Neural progenitor cell (in vitro differentiated cells): ENCODE measurements at regions not wholly inside any gene's neighbourhood (a gene's known extent, or its start where the extent isn't known, plus 50 kb on each side); places are given as distances from the start of the nearest gene placed in this dataset.

Experiments
- DNase-seq: peaks from one replicate; pipeline ENCODE4 v3.0.0-alpha.2; 2016; ENCODE audit warnings: low spot score
- H2AFZ ChIP-seq: fragments of 200-600 bp; sonication (generic); replicated peaks from 2 replicates; pipeline ENCODE4 v1.6.1; 2016; ENCODE audit warnings: antibody characterized with exemption
- H3F3A ChIP-seq: fragments of 200-600 bp; sonication (generic); 2 replicates; pipeline ENCODE4 v1.6.1; 2016; ENCODE audit warnings: antibody characterized with exemption, low read depth
- H3K27ac ChIP-seq: fragments of 200-600 bp; sonication (generic); 2 replicates; pipeline ENCODE4 v1.5.1; 2016; ENCODE audit warnings: mild to moderate bottlenecking
- H3K27me3 ChIP-seq: fragments of 200-600 bp; sonication (generic); 2 replicates; pipeline ENCODE4 v1.6.1; 2016; ENCODE audit warnings: mild to moderate bottlenecking, moderate library complexity
- H3K36me3 ChIP-seq: fragments of 200-600 bp; sonication (generic); 2 replicates; pipeline ENCODE4 v1.5.1; 2016
- H3K4me1 ChIP-seq: fragments of 200-600 bp; sonication (generic); 2 replicates; pipeline ENCODE4 v1.6.1; 2016; ENCODE audit warnings: mixed run types
- H3K4me2 ChIP-seq: fragments of 200-600 bp; sonication (generic); 2 replicates; pipeline ENCODE4 v1.6.1; 2016
- H3K4me3 ChIP-seq: fragments of 200-600 bp; sonication (generic); 2 replicates; pipeline ENCODE4 v1.5.1; 2016
- H3K79me2 ChIP-seq: fragments of 200-600 bp; sonication (generic); 2 replicates; pipeline ENCODE4 v1.6.1; 2016; ENCODE audit warnings: low read depth
- H3K9ac ChIP-seq: fragments of 200-600 bp; sonication (generic); 2 replicates; pipeline ENCODE4 v1.6.1; 2016
- H3K9me3 ChIP-seq: fragments of 200-600 bp; sonication (generic); 2 replicates; pipeline ENCODE4 v1.5.1; 2016; ENCODE audit warnings: low read depth
- H4K20me1 ChIP-seq: fragments of 200-600 bp; sonication (generic); 2 replicates; pipeline ENCODE4 v1.6.1; 2016; ENCODE audit warnings: low read depth
- H3K27ac Mint-ChIP-seq: 3 replicates; pipeline ENCODE4 v1.8.0; 2021; ENCODE audit warnings: mixed read lengths
- H3K27me3 Mint-ChIP-seq: 2 replicates; pipeline ENCODE4 v1.8.0; 2022; ENCODE audit warnings: low read depth, mild to moderate bottlenecking, inconsistent platforms, moderate library complexity, mixed read lengths; ENCODE audit not compliant: insufficient read depth
- H3K36me3 Mint-ChIP-seq: 3 replicates; pipeline ENCODE4 v1.8.0; 2021; ENCODE audit warnings: mixed read lengths
- H3K4me1 Mint-ChIP-seq: 3 replicates; pipeline ENCODE4 v1.8.0; 2021; ENCODE audit warnings: mixed read lengths
- H3K4me3 Mint-ChIP-seq: 3 replicates; pipeline ENCODE4 v1.8.0; 2021; ENCODE audit warnings: mild to moderate bottlenecking, moderate library complexity, mixed read lengths
- H3K9me3 Mint-ChIP-seq: 3 replicates; pipeline ENCODE4 v1.8.0; 2020; ENCODE audit warnings: mixed read lengths
- CTCF ChIP-seq: fragments of 200-600 bp; sonication (generic); IDR thresholded peaks from 2 replicates; pipeline ENCODE4 v1.5.1; 2017; ENCODE audit warnings: antibody characterized with exemption, mild to moderate bottlenecking
- EZH2 ChIP-seq: fragments of 200-600 bp; sonication (generic); IDR thresholded peaks from 2 replicates; pipeline ENCODE4 v1.6.1; 2017; ENCODE audit warnings: antibody characterized with exemption, mild to moderate bottlenecking, moderate library complexity
- EZH2phosphoT487 ChIP-seq: fragments of 200-600 bp; sonication (generic); IDR thresholded peaks from 2 replicates; pipeline ENCODE4 v1.6.1; 2017; ENCODE audit warnings: antibody characterized with exemption

GRCh38 chr17:69959283-69959682 lies 115.7 kb upstream of the KCNJ16 start:
- DNase-seq, result no peak
- H3K36me3 ChIP-seq, result no peaks in the 10 kb centered on the region
- H3K9me3 Mint-ChIP-seq, result no peaks in the 10 kb centered on the region
- H3K27ac Mint-ChIP-seq, result no peak overlapping the region
- H3K79me2 ChIP-seq, result no peaks in the 10 kb centered on the region
- no peaks in the 10 kb centered on the region for H3K27me3 Mint-ChIP-seq
- H3F3A ChIP-seq, result no peaks in the 10 kb centered on the region
- no peaks in the 10 kb centered on the region for H3K36me3 Mint-ChIP-seq
- peaks cover 7% of the 10 kb centered on the region for H3K4me1 ChIP-seq
- H3K4me2 ChIP-seq, result no peak overlapping the region
- H3K9me3 ChIP-seq, result no peaks in the 10 kb centered on the region
- no peak for TF ChIP-seq EZH2
- no peak for TF ChIP-seq EZH2phosphoT487
- TF ChIP-seq CTCF, result no peak
- H3K4me3 ChIP-seq, result no peak overlapping the region
- no peak overlapping the region for H3K4me3 Mint-ChIP-seq
- no peak overlapping the region for H3K27ac ChIP-seq
- no peak overlapping the region for H2AFZ ChIP-seq
- no peak overlapping the region for H3K9ac ChIP-seq
- H4K20me1 ChIP-seq, result no peaks in the 10 kb centered on the region
- H3K4me1 Mint-ChIP-seq, result peaks cover 9% of the 10 kb centered on the region
- no peaks in the 10 kb centered on the region for H3K27me3 ChIP-seq

GRCh38 chr17:69960755-69961154 lies 114.3 kb upstream of the KCNJ16 start:
- Mint-ChIP-seq H3K27me3 (no peaks in the 10 kb centered on the region), H3K4me1 (peaks cover 9% of the 10 kb centered on the region), H3K4me3 (no peak overlapping the region), H3K27ac (no peak overlapping the region), H3K36me3 (no peaks in the 10 kb centered on the region), H3K9me3 (peaks cover 7% of the 10 kb centered on the region)
- Histone ChIP-seq H3K9ac (no peak overlapping the region), H3K27me3 (no peaks in the 10 kb centered on the region), H2AFZ (no peak overlapping the region), H3K36me3 (no peaks in the 10 kb centered on the region), H3K9me3 (no peaks in the 10 kb centered on the region), H3K4me1 (peaks cover 7% of the 10 kb centered on the region), H3F3A (no peaks in the 10 kb centered on the region), H3K79me2 (no peaks in the 10 kb centered on the region), H3K27ac (no peak overlapping the region), H3K4me3 (no peak overlapping the region), H4K20me1 (no peaks in the 10 kb centered on the region), H3K4me2 (no peak overlapping the region)
- DNase-seq, result no peak
- TF ChIP-seq EZH2phosphoT487, result no peak
- TF ChIP-seq CTCF, result no peak
- no peak for TF ChIP-seq EZH2

- H3K27me3 ChIP-seq, result no peaks in the 10 kb centered on the region
- Mint-ChIP-seq H3K27ac (no peak overlapping the region), H3K4me1 (peaks cover 9% of the 10 kb centered on the region), H3K9me3 (peaks cover 9% of the 10 kb centered on the region), H3K36me3 (no peaks in the 10 kb centered on the region), H3K4me3 (no peak overlapping the region), H3K27me3 (no peaks in the 10 kb centered on the region)
- H3K9ac ChIP-seq, result no peak overlapping the region
- peaks cover 7% of the 10 kb centered on the region for H3K4me1 ChIP-seq
- H3K4me3 ChIP-seq, result no peak overlapping the region
- H4K20me1 ChIP-seq, result no peaks in the 10 kb centered on the region
- no peaks in the 10 kb centered on the region for H3K79me2 ChIP-seq
- H2AFZ ChIP-seq, result no peak overlapping the region
- H3F3A ChIP-seq, result no peaks in the 10 kb centered on the region
- TF ChIP-seq CTCF (no peak), EZH2 (no peak), EZH2phosphoT487 (no peak)
- H3K36me3 ChIP-seq, result no peaks in the 10 kb centered on the region
- no peak overlapping the region for H3K27ac ChIP-seq
- no peak overlapping the region for H3K4me2 ChIP-seq
- DNase-seq, result peak; percentile 23
- H3K9me3 ChIP-seq, result no peaks in the 10 kb centered on the region
These were observed 113.4 kb upstream of the KCNJ16 start for GRCh38 chr17:69961501-69962145.
